ENCODE measurements at regions not wholly inside any gene's neighbourhood (a gene's known extent, or its start where the extent isn't known, plus 50 kb on each side); places are given as distances from the start of the nearest gene placed in this dataset.
A peak's percentile ranks its signal among the peaks of the same experiment; 100 is the strongest.

DNA sequence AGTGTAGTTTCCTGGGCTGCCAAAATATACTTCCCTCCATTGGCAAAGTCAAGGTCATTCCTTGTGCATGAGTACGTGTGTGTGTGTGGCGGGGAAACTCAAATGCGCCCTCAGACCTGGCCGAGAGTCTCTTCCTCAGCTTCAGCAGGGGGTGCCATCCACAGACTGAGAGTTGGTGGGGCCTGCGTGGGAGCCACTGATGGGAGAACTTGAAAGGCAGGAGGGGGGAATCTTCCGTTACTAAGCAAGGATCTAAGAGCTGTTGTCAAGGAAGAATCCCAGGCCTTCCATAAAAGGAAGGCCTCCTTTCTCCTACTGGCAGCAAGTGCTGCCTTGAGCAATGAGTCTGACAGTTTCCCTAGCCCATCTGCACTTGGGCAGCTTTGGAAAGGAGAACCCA is 274.9 kb downstream of the EMP1 start:
- Mint-ChIP-seq H3K9me3 (no peaks in the 10 kb centered on the region), H3K27ac (no peak overlapping the region), H3K4me1 (no peaks in the 10 kb centered on the region), H3K4me3 (no peak overlapping the region), H3K36me3 (ENCODE audit: low read depth) (no peaks in the 10 kb centered on the region), H3K27me3 (peaks cover 5% of the 10 kb centered on the region)
- DNase-seq, result no peak
- intact Hi-C loops (cut with micrococcal nuclease), result no loop called here

DNA sequence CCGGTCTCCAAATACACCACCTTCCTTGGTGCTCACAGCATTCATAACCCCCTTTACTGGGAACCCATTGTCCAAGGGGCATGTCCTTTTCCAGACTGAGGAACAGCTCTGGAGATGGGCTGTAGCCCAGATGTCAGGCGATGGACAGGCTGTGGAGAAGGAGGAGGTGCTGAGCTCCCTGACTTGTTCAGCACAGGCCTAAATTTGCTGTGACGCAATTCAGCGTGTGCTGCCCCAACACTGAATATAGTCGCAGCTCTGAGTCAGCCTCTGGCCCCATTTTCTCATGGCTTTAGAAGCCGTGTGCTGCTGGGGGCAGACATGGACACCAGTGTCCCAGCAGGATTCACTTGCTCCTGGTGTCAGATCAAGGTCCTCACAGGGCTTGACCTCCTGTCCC is 269.1 kb downstream of the EMP1 start:
- no peaks in the 10 kb centered on the region for H3K36me3 Mint-ChIP-seq (ENCODE audit: low read depth)
- H3K27me3 Mint-ChIP-seq, result peaks cover 5% of the 10 kb centered on the region
- intact Hi-C loops (cut with micrococcal nuclease), result no loop called here
- no peak overlapping the region for H3K4me3 Mint-ChIP-seq
- H3K4me1 Mint-ChIP-seq, result no peaks in the 10 kb centered on the region
- H3K9me3 Mint-ChIP-seq, result no peaks in the 10 kb centered on the region
- H3K27ac Mint-ChIP-seq, result no peak overlapping the region
- no peak for DNase-seq

DNA sequence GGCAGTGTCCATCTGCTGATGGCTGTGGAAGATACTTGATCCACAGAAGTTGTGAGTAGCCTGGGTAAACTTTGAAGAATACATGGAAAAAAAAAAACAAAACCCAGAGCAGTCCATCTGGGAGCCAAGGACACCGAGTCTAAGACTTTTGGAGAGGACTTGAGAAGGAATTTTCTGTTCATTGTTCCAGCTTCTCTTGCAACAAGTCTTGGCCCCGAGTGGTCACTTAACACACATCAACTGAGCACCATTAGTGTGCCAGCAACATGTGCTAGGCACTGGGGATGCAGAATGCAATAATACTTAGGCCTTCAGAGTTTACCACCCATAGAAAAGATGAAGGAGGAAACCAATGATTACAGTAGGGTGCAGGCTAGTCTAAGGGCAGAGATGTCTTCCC is 266.7 kb downstream of the EMP1 start:
- Mint-ChIP-seq H3K27me3 (peaks cover 5% of the 10 kb centered on the region), H3K36me3 (ENCODE audit: low read depth) (no peaks in the 10 kb centered on the region), H3K27ac (no peak overlapping the region), H3K4me3 (no peak overlapping the region), H3K4me1 (no peaks in the 10 kb centered on the region), H3K9me3 (no peaks in the 10 kb centered on the region)
- no peak for DNase-seq
- intact Hi-C loops (cut with micrococcal nuclease), result no loop called here

DNA sequence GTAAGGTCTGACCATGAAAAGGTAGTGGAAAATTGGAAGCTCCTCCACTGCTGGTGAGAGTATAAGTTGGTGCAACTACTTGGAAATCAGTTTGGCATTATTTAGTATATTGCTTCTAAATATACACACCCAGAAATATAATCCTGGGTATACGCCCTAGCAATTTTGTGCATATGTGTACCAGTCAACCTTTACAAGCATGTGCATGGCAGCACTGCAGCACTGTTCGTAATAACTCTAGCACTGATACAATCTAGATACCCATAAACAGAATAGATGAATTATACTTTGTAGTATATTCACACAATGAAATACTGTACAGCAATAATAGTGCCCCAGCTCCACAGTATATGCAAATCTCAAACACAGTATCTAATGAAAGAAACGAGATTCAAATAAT is 265.9 kb downstream of the EMP1 start:
- Mint-ChIP-seq H3K36me3 (ENCODE audit: low read depth) (no peaks in the 10 kb centered on the region), H3K9me3 (no peaks in the 10 kb centered on the region), H3K27me3 (peaks cover 2% of the 10 kb centered on the region), H3K27ac (no peak overlapping the region), H3K4me1 (no peaks in the 10 kb centered on the region), H3K4me3 (no peak overlapping the region)
- intact Hi-C loops (cut with micrococcal nuclease), result no loop called here
- DNase-seq, result peak; percentile 3

DNA sequence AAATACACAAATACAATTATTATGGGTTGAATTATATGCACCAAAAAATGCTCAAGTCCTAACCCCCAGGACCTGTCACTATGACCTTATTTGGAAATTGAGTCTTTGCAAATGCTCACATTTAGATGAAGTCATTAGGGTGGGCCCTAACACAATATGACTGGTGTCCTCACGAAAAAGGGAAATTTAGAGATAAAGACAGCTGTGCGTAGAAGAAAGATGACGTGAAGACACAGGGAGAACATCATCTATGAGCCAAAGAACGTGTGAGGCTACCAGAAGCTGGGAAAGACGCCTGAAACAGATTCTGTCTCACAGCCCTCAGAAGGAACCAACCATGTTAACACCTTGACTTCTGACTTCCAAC is 259.2 kb downstream of the EMP1 start:
- no peaks in the 10 kb centered on the region for H3K27me3 Mint-ChIP-seq
- H3K9me3 Mint-ChIP-seq, result no peaks in the 10 kb centered on the region
- H3K27ac Mint-ChIP-seq, result no peak overlapping the region
- H3K4me3 Mint-ChIP-seq, result no peak overlapping the region
- intact Hi-C loops (cut with micrococcal nuclease), result no loop called here
- no peaks in the 10 kb centered on the region for H3K4me1 Mint-ChIP-seq
- no peaks in the 10 kb centered on the region for H3K36me3 Mint-ChIP-seq (ENCODE audit: low read depth)
- DNase-seq, result no peak

DNA sequence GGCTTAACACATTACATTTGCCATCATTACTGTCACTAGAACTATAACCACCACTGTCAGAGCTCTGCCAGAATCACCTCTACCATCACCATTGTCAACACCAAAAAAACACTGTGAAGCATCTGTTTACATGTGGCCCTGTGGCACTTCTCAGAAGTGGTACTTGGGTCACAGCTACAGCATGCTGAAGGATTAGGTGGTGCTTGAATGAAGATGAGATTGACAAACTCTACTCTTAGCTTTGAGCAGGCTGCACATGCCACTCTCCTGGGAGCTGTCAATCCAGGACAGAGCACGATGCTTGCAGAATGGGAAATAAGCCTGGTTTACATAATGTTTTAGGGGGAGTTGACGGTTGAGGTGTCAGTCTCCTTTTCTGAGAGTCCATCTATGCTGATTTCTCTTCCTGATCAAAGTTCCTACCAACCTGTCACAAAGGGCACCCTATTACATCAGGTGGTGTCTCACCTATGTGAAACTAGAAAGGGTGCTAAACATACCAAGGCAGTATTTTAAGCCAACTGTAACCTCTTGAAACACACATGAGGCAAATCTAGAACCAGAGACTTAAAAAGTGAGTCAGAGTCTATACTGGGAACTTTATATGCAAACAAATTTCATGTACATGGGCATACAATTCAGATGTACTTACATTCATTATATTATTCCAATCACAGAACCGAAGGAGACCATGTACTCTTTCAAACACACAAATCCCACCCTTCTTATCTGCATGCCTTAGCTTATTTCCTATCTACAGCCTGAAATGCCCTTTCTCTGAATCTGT is 258.7 kb downstream of the EMP1 start:
- Mint-ChIP-seq H3K9me3 (no peaks in the 10 kb centered on the region), H3K36me3 (ENCODE audit: low read depth) (no peaks in the 10 kb centered on the region), H3K4me3 (no peak overlapping the region), H3K27ac (no peak overlapping the region), H3K27me3 (no peaks in the 10 kb centered on the region), H3K4me1 (no peaks in the 10 kb centered on the region)
- intact Hi-C loops (cut with micrococcal nuclease), result no loop called here
- DNase-seq, result peak; percentile 36

DNA sequence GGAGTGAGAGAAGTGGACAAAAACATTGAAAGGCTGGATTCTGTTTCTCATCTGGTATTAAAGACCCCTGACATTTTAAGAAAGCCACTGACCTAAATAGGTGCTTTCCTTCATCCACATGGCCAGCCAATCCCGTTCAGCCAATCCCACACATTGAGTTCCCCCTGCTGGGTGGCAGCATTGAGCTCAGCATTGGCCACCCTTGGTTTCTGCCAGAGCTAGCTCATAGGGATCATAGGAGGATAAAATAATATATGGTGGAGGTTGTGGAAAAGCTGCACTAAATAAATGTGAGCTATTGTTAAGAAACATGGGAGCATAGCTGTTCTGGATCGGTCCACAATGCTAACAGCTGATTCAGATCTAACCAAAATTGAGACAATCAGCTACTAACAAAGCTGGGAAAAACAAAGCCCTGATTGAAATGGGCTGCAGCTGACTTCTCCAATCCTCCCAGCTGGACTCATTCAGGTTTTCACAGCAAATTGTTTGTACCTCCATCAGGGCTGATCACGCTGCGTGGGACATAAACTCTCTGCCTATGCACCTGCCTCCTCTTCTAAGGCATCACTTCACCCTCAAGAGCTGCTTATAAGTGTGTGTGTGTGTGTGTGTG is 256.5 kb downstream of the EMP1 start:
- H3K4me1 Mint-ChIP-seq, result no peaks in the 10 kb centered on the region
- H3K9me3 Mint-ChIP-seq, result no peaks in the 10 kb centered on the region
- no peaks in the 10 kb centered on the region for H3K36me3 Mint-ChIP-seq (ENCODE audit: low read depth)
- H3K27me3 Mint-ChIP-seq, result no peaks in the 10 kb centered on the region
- no peak overlapping the region for H3K27ac Mint-ChIP-seq
- peak; percentile 26 for DNase-seq
- H3K4me3 Mint-ChIP-seq, result no peak overlapping the region
- intact Hi-C loops (cut with micrococcal nuclease), result no loop called here

DNA sequence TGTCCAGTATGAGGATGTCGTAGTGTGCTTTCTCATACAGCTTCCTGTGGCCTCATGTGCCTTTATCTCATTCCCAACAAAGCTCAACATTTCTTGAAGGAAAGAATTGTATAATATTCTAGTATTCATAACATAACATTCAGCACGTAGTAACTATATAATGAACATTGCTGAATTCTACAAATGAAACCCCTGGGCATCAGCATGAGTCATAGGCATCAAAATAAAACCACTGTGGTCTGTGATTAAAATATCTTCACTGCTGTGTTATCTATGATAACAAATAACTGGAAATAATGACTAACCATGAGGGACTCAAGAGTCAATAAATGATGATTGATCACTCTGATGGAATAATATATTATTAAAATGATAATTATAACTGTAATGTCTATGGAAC is 255.2 kb downstream of the EMP1 start:
- no peak overlapping the region for H3K27ac Mint-ChIP-seq
- intact Hi-C loops (cut with micrococcal nuclease), result no loop called here
- no peaks in the 10 kb centered on the region for H3K27me3 Mint-ChIP-seq
- no peaks in the 10 kb centered on the region for H3K4me1 Mint-ChIP-seq
- H3K9me3 Mint-ChIP-seq, result no peaks in the 10 kb centered on the region
- no peak overlapping the region for H3K4me3 Mint-ChIP-seq
- no peak for DNase-seq
- H3K36me3 Mint-ChIP-seq (ENCODE audit: low read depth), result no peaks in the 10 kb centered on the region

DNA sequence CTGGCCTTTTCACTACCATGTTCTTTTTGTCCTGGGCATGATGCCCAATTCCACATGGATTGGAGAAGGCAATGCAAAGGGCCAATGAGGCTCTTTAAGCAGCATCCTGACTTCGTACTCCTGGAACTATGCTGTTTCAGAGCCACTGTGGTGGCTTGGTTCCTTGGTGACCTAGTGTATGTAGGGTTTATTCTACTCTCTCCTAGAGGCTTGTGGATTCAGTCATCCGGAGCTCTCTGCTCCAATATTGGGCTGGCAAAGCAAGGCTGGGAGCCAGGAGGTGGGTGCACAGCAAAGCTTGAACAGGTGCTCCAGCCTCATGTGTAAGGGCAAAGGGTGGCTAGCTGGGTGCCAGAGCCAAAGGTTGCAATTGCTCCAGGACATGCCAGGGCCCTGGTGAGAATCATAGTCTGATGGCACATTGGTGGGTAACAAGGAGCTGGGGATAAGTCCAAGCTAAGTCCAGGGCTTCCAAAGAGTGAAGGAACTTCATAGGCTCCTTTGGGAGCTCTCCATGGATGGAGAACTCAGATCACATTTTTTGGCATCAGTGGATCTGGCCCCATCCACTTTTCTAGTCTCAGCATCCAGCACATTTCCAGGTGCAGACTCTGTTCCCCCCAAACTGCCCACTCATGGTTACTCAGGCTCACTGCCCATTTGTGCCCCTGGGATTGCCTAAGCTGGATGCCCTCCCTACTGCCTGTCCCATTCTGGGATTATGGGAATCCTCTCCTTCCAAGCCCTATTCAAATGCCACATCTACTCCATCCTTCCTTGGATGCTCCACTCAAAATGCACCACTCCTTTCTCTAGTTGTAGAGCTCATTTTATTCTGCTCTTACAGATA is 253.9 kb downstream of the EMP1 start:
- Mint-ChIP-seq H3K4me1 (no peaks in the 10 kb centered on the region), H3K27me3 (no peaks in the 10 kb centered on the region), H3K9me3 (no peaks in the 10 kb centered on the region), H3K4me3 (no peak overlapping the region), H3K36me3 (ENCODE audit: low read depth) (no peaks in the 10 kb centered on the region), H3K27ac (no peak overlapping the region)
- peak; percentile 16 for DNase-seq
- intact Hi-C loops (cut with micrococcal nuclease), result no loop called here

DNA sequence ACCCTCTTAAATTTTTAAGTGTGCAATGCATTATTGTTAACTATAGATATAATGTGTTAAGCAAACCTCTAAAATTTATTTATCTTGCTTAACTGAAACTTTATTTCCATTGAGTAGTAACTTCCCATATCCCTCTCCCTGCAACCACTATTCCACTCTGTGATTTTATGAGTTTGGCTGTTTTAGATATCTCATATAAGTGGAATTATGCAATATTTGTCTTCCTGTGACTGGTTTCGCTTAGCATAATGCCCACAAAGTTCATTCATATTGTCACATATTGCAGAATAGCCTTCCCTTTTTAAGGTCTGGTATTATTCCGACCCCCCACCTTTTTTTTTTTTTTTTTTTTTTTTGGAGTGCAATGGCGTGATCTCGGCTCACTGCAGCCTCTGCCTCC is 247.6 kb downstream of the EMP1 start:
- intact Hi-C loops (cut with micrococcal nuclease), result no loop called here
- Mint-ChIP-seq H3K4me3 (no peak overlapping the region), H3K4me1 (no peaks in the 10 kb centered on the region), H3K27ac (no peak overlapping the region), H3K9me3 (no peaks in the 10 kb centered on the region), H3K36me3 (ENCODE audit: low read depth) (no peaks in the 10 kb centered on the region), H3K27me3 (no peaks in the 10 kb centered on the region)
- DNase-seq, result peak; percentile 11

DNA sequence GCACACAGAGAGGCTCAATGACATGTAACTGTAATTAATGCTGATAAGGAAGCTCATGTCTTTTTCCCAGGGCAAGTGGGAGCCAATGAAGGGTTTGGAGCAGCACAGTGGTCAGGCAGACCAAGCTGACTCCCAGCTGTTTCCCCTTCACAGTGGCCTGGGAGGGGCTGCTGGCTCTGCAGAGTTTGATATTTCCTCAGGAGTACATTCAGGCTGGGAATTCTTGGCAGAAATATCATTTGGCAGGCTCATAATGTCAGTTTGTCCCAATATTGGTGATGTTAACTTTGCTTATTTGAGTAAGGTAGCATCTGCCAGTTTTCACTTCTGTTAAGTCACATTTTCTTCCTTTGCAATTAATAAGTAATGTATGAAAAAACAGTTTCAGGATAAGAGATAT is 247.0 kb downstream of the EMP1 start:
- H3K4me3 Mint-ChIP-seq, result no peak overlapping the region
- H3K27me3 Mint-ChIP-seq, result no peaks in the 10 kb centered on the region
- intact Hi-C loops (cut with micrococcal nuclease), result no loop called here
- no peaks in the 10 kb centered on the region for H3K4me1 Mint-ChIP-seq
- no peaks in the 10 kb centered on the region for H3K36me3 Mint-ChIP-seq (ENCODE audit: low read depth)
- no peaks in the 10 kb centered on the region for H3K9me3 Mint-ChIP-seq
- H3K27ac Mint-ChIP-seq, result no peak overlapping the region
- DNase-seq, result peak; percentile 36

DNA sequence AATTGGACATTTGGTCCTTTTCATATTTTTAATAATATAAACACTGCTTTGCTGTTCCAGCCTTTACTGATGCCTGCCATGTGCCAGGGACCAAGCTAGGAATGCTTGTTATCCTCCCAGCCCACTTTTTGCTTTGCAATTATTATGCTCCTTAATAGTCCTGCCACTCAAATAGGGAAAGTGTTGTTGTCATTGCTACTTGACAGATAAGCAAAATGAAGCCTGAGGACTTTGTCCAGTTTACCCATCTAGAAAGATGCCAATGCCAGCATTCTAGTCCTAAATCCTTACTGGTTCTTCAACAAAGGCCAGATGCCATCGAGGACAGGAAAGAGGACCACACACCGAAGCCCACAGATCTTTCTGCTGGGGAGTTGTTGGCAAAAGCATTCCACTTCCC is 246.5 kb downstream of the EMP1 start:
- no peaks in the 10 kb centered on the region for H3K4me1 Mint-ChIP-seq
- intact Hi-C loops (cut with micrococcal nuclease), result no loop called here
- no peaks in the 10 kb centered on the region for H3K27me3 Mint-ChIP-seq
- H3K27ac Mint-ChIP-seq, result no peak overlapping the region
- no peak overlapping the region for H3K4me3 Mint-ChIP-seq
- no peak for DNase-seq
- H3K9me3 Mint-ChIP-seq, result no peaks in the 10 kb centered on the region
- no peaks in the 10 kb centered on the region for H3K36me3 Mint-ChIP-seq (ENCODE audit: low read depth)

DNA sequence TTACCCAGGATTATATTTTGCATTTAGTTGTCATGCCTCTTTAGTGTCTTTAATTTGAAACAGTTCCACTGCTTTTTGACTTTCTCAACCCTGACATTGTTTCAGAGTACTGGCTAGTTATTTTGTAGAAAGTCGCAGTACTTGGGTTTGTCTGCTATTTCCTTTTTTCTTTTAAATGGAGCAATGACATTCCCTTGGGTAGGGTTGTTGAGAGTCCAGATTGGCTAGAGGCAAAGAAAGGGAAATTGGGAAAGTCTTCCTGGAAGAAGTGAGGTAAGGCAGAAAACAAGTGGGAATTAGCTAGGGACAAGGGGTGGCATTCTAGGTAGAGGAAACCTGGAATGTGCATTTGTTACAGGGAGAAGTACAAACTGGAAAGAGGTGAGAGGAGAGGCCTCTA is 245.9 kb downstream of the EMP1 start:
- no peaks in the 10 kb centered on the region for H3K9me3 Mint-ChIP-seq
- no peaks in the 10 kb centered on the region for H3K27me3 Mint-ChIP-seq
- no peak overlapping the region for H3K27ac Mint-ChIP-seq
- no peak for DNase-seq
- no peaks in the 10 kb centered on the region for H3K36me3 Mint-ChIP-seq (ENCODE audit: low read depth)
- no peak overlapping the region for H3K4me3 Mint-ChIP-seq
- no peaks in the 10 kb centered on the region for H3K4me1 Mint-ChIP-seq
- intact Hi-C loops (cut with micrococcal nuclease), result no loop called here

DNA sequence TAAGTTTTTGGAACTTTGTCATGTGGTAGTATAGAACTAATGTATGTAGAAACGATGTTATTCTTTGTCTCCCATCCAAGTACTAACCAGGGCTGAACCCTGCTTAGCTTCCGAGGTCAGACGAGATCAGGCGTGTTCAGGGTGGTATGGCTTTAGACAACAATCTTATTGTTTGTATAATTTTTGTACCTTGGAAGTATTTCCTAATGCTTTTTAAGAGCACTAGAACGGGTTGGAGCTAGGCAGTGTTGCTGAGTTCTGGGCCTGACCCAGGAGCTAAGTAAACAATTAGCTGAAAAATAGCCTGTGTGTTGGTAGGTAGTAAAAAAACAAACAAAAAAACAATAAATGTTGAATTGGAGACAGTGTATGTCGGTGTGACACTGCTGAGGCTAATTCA is 244.3 kb downstream of the EMP1 start:
- intact Hi-C loops (cut with micrococcal nuclease), result no loop called here
- no peaks in the 10 kb centered on the region for H3K36me3 Mint-ChIP-seq (ENCODE audit: low read depth)
- no peaks in the 10 kb centered on the region for H3K4me1 Mint-ChIP-seq
- no peak overlapping the region for H3K27ac Mint-ChIP-seq
- H3K9me3 Mint-ChIP-seq, result no peaks in the 10 kb centered on the region
- no peak overlapping the region for H3K4me3 Mint-ChIP-seq
- no peak for DNase-seq
- no peaks in the 10 kb centered on the region for H3K27me3 Mint-ChIP-seq

Measured in activated CD4-positive, alpha-beta T cell treated with anti-CD3 and anti-CD28 coated beads, Interleukin-2, amount 10 ng/mL, durations not matched to agents 24 days and 14 days (primary cell).